Endothelial cell of umbilical vein (primary cell): ENCODE measurements at regions not wholly inside any gene's neighbourhood (a gene's known extent, or its start where the extent isn't known, plus 50 kb on each side); places are given as distances from the start of the nearest gene placed in this dataset.

Experiments
- BruUV-seq: library from RNA; stranded (reverse); fragments of 400-500 nt; replicated peaks from 2 replicates; lab custom pipeline; 2021; lab: Mats Ljungman, UMichigan
- CTCF ChIA-PET: fragments of 300-600, 350-600 bp; sonication (Branson Sonifier 250); formaldehyde crosslinking; loops from one replicate; lab custom pipeline; 2021; ENCODE audit warnings: antibody characterized with exemption, inconsistent platforms; lab: Charles Lee
- POLR2A ChIA-PET: fragments of 300-600, 350-600 bp; sonication (Branson Sonifier 250); formaldehyde crosslinking; loops from one replicate; lab custom pipeline; 2021; ENCODE audit warnings: antibody characterized with exemption, inconsistent platforms; lab: Charles Lee
- DNase-seq: peaks from one replicate; pipeline ENCODE4 v3.0.0-alpha.2; 2011; ENCODE audit warnings: low read depth, low spot score
- FAIRE-seq: peaks from 2 replicates; lab custom pipeline; 2011; peaks lifted over from hg19 to GRCh38; lab: Jason Lieb, UNC
- H2AFZ ChIP-seq: 2 replicates; pipeline ENCODE4 v1.6.0; 2012; ENCODE audit warnings: low read depth, low read length, control low read depth, inconsistent platforms
- H3K27ac ChIP-seq: 2 replicates; pipeline ENCODE4 v1.5.1; 2011; ENCODE audit warnings: low read depth, mild to moderate bottlenecking, control low read depth, low read length, moderate library complexity; ENCODE audit not compliant: insufficient read depth
- H3K27me3 ChIP-seq, 2 experiments: 2 replicates each; pipeline versions ENCODE4 v1.6.0 to v1.6.1; 2011; ENCODE audit warnings: low read length in 2 of 2, mixed read lengths in 1 of 2; ENCODE audit not compliant: control insufficient read depth in 2 of 2, insufficient read depth in 2 of 2
- H3K36me3 ChIP-seq, 2 experiments: 2 replicates in 1 of 2; 3 replicates in 1 of 2; pipeline ENCODE4 v1.5.1; 2011; ENCODE audit warnings: low read length in 2 of 2, mild to moderate bottlenecking in 1 of 2, moderate library complexity in 1 of 2; ENCODE audit not compliant: control insufficient read depth in 2 of 2, insufficient read depth in 2 of 2; ENCODE audit errors: extremely low read depth in 1 of 2
- H3K4me1 ChIP-seq: 3 replicates; pipeline ENCODE4 v1.5.1; 2011; ENCODE audit warnings: mild to moderate bottlenecking, low read length; ENCODE audit not compliant: control insufficient read depth, insufficient read depth; ENCODE audit errors: extremely low read depth
- H3K4me2 ChIP-seq: 2 replicates; pipeline ENCODE4 v1.6.1; 2011; ENCODE audit warnings: low read length, control low read depth, mixed read lengths; ENCODE audit not compliant: insufficient read depth
- H3K4me3 ChIP-seq, 3 experiments: fragments of 200-600 bp in 1 of 3; sonication (generic), shearing (Covaris generic) in 1 of 3; replicated peaks in 1 of 3; 2 replicates each; pipeline ENCODE4 v1.5.1; 2011 to 2016; ENCODE audit warnings: control low read depth in 3 of 3, low read length in 3 of 3, mild to moderate bottlenecking in 2 of 3, inconsistent platforms in 1 of 3, low read depth in 1 of 3, moderate library complexity in 1 of 3; ENCODE audit not compliant: insufficient read depth in 1 of 3
- H3K79me2 ChIP-seq: 2 replicates; pipeline ENCODE4 v1.6.0; 2012; ENCODE audit warnings: low read length, inconsistent platforms; ENCODE audit not compliant: control insufficient read depth, insufficient read depth
- H3K9ac ChIP-seq: replicated peaks from 2 replicates; pipeline ENCODE3; 2011; ENCODE audit warnings: low read length, control low read depth; ENCODE audit not compliant: insufficient read depth; ENCODE audit errors: extremely low read depth
- H3K9me1 ChIP-seq: replicated peaks from 3 replicates; pipeline ENCODE4 v1.6.0; 2011; ENCODE audit warnings: mild to moderate bottlenecking, low read length; ENCODE audit not compliant: control insufficient read depth, insufficient read depth; ENCODE audit errors: extremely low read depth
- H3K9me3 ChIP-seq: replicated peaks from 2 replicates; pipeline ENCODE4 v1.5.1; 2012; ENCODE audit warnings: low read length, inconsistent platforms; ENCODE audit not compliant: control insufficient read depth, insufficient read depth
- H4K20me1 ChIP-seq: replicated peaks from 2 replicates; pipeline ENCODE3; 2011; ENCODE audit warnings: mild to moderate bottlenecking, low read length; ENCODE audit not compliant: control insufficient read depth, insufficient read depth; ENCODE audit errors: extremely low read depth
- EZH2 ChIP-seq: IDR thresholded peaks from 2 replicates; pipeline ENCODE4 v1.6.1; 2012; ENCODE audit warnings: borderline replicate concordance, low read depth, mild to moderate bottlenecking, moderate library complexity, low read length, inconsistent platforms; ENCODE audit not compliant: severe bottlenecking
- FOS ChIP-seq: IDR thresholded peaks from 2 replicates; pipeline ENCODE4 v1.6.1; 2011; ENCODE audit warnings: mild to moderate bottlenecking, low read length, moderate library complexity, borderline replicate concordance; ENCODE audit not compliant: insufficient read depth
- GATA2 ChIP-seq: IDR thresholded peaks from 2 replicates; pipeline ENCODE4 v1.7.0; 2011; ENCODE audit warnings: low read depth, mild to moderate bottlenecking, moderate library complexity, mixed read lengths, low read length; ENCODE audit not compliant: insufficient read length, insufficient read depth
- MYC ChIP-seq: IDR thresholded peaks from one replicate; pipeline ENCODE4 v1.6.1; 2011; ENCODE audit warnings: mild to moderate bottlenecking, low read depth, low read length
- POLR2A ChIP-seq: IDR thresholded peaks from 2 replicates; pipeline ENCODE4 v1.6.1; 2012; ENCODE audit warnings: low read depth, mild to moderate bottlenecking, control low read depth, low read length
- POLR2AphosphoS5 ChIP-seq: IDR thresholded peaks from 2 replicates; pipeline ENCODE4 v1.6.1; 2012; ENCODE audit warnings: low read depth, mild to moderate bottlenecking, control low read depth, low read length, moderate library complexity; ENCODE audit not compliant: insufficient read depth
- dilution Hi-C: fragments of 300-500 bp; cut with MboI; formaldehyde crosslinking; loops from one replicate; pipeline ENCODE4 v1.15.0; 2019; ENCODE audit warnings: low sequenced_read_pairs; ENCODE audit not compliant: extremely low pct_ligation_motif_present
- intact Hi-C: fragments of 100-400 bp; cut with micrococcal nuclease; formaldehyde crosslinking; loops from one replicate; pipeline ENCODE4 v1.10.0; 2022
- TF ChIP-seq, protein P1 (sequence below), 2 donors: IDR thresholded peaks; 1 replicate in 1 of 2; 2 replicates in 1 of 2; pipeline ENCODE4 v1.5.1; 2011; ENCODE audit warnings: low read length in 2 of 2, mild to moderate bottlenecking in 2 of 2, moderate library complexity in 2 of 2, control low read depth in 1 of 2, inconsistent platforms in 1 of 2, low read depth in 1 of 2; ENCODE audit not compliant: insufficient read depth in 1 of 2; ENCODE audit errors: extremely low read depth in 1 of 2
- TF ChIP-seq, protein P2 (sequence below): IDR thresholded peaks from 2 replicates; pipeline ENCODE4 v1.6.1; 2011; ENCODE audit not compliant: insufficient read depth, insufficient read length

DNA sequence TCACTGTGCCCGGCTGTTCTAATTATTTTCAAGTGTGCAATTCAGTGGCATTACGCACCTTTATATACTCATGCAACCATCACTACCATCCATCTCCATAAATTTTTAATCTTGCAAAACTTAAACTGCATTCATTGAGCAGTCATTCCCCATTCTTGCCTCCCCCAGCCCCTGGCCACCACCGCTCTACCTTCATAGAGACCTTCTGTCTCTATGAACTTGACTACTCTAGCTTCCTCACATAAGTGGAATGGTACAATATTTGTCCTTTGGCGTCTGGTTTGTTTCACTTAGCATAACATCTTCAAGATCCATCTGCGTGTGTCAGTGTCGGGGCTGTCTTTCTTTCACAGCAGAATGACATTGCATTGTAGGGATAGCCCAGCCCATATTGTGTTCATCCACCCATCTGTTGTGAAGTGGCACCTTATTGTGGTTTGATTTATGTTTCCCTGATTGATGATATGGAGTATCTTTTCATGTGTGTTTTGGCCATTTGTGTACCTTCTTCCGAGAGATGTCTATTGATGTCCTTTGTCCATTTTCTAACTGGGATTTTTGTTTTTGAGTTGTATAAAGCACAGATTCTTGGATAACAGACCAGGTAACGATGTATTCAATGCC is 64.8 kb upstream of the FLT1 start:
- Histone ChIP-seq H3K4me1 (peaks cover 8% of the 10 kb centered on the region), H3K9me1 (no peaks in the 10 kb centered on the region), H4K20me1 (no peaks in the 10 kb centered on the region), H3K9me3 (no peaks in the 10 kb centered on the region), H2AFZ (no peak overlapping the region), H3K79me2 (no peaks in the 10 kb centered on the region), H3K9ac (no peak overlapping the region), H3K27ac (no peak overlapping the region), H3K4me2 (no peak overlapping the region), H3K27me3 (no peaks in the 10 kb centered on the region), H3K4me3 (no peak overlapping the region), H3K36me3 (no peaks in the 10 kb centered on the region)
- TF ChIP-seq EZH2: no peak
- POLR2A ChIA-PET: no interaction called here
- dilution Hi-C loops (no loop called here), intact Hi-C loops (loop anchor here (2.0 kb wide), 1 partner anchor 15 kb away; no protein-coding TSS in a partner anchor)
- CTCF ChIA-PET: interaction anchor here (0.6 kb wide), 1 partner anchor 235 kb away, joined by 3 read pairs; no protein-coding TSS in a partner anchor
- no TSS peak for BruUV-seq
- FAIRE-seq (no peak), DNase-seq (no peak)

DNA sequence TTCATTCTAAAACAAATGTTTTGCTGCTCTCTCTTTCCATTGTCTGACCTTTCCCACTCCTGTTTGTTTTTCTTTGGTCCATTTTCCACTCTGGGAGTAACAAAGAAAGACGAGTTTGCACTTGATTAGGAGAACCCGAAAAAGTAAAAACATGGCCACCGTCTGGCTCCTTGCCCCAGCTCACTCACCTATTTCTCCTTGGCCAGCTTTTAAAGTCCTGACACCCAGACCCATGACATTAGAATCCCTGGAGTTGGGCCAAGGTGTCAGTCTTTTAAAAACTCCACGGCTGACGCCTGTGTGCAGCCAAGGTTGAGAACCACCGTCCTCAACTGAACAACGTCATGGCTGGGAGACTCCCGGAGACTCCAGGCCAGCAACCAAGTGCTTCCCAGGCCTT is 63.6 kb upstream of the FLT1 start:
- peaks cover 8% of the 10 kb centered on the region for H3K4me1 ChIP-seq
- POLR2A ChIA-PET: no interaction called here
- peak overlapping the region; percentile 30 for H3K27ac ChIP-seq
- H3K9me3 ChIP-seq: no peaks in the 10 kb centered on the region
- FAIRE-seq (no peak), DNase-seq (no peak)
- no peaks in the 10 kb centered on the region for H3K9me1 ChIP-seq
- H3K27me3 ChIP-seq: no peaks in the 10 kb centered on the region
- dilution Hi-C loops (no loop called here), intact Hi-C loops (loop anchor here (2.0 kb wide), 1 partner anchor 16 kb away; no protein-coding TSS in a partner anchor)
- H3K36me3 ChIP-seq: no peaks in the 10 kb centered on the region
- no peak overlapping the region for H3K9ac ChIP-seq
- H3K4me2 ChIP-seq: peak overlapping the region; percentile 40
- TF ChIP-seq, protein P1, sequence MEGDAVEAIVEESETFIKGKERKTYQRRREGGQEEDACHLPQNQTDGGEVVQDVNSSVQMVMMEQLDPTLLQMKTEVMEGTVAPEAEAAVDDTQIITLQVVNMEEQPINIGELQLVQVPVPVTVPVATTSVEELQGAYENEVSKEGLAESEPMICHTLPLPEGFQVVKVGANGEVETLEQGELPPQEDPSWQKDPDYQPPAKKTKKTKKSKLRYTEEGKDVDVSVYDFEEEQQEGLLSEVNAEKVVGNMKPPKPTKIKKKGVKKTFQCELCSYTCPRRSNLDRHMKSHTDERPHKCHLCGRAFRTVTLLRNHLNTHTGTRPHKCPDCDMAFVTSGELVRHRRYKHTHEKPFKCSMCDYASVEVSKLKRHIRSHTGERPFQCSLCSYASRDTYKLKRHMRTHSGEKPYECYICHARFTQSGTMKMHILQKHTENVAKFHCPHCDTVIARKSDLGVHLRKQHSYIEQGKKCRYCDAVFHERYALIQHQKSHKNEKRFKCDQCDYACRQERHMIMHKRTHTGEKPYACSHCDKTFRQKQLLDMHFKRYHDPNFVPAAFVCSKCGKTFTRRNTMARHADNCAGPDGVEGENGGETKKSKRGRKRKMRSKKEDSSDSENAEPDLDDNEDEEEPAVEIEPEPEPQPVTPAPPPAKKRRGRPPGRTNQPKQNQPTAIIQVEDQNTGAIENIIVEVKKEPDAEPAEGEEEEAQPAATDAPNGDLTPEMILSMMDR (IDR thresholded peaks at IDR 0.05; ENCODE audit: extremely low read depth in 1 of 2, insufficient read depth in 1 of 2, low read depth in 1 of 2, low read length in 2 of 2): no peak
- TF ChIP-seq, protein P2, sequence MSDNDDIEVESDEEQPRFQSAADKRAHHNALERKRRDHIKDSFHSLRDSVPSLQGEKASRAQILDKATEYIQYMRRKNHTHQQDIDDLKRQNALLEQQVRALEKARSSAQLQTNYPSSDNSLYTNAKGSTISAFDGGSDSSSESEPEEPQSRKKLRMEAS: no peak
- TF ChIP-seq POLR2A (no peak), FOS (no peak), MYC (no peak), EZH2 (no peak), GATA2 (no peak), POLR2AphosphoS5 (no peak)
- H3K79me2 ChIP-seq: no peaks in the 10 kb centered on the region
- no peak overlapping the region for H3K4me3 ChIP-seq
- TSS peak; percentile 62 for BruUV-seq
- H2AFZ ChIP-seq: peak overlapping the region; percentile 49
- CTCF ChIA-PET: no interaction called here
- H4K20me1 ChIP-seq: no peaks in the 10 kb centered on the region
